ENCODE measurements at regions not wholly inside any gene's neighbourhood (a gene's known extent, or its start where the extent isn't known, plus 50 kb on each side); places are given as distances from the start of the nearest gene placed in this dataset.

GRCh38 chr11:8327761-8328192 lies 64.1 kb upstream of the LMO1 start:
- no peak for TF ChIP-seq CTCF (conservative IDR thresholded peaks at IDR 0.05; ENCODE audit: low read length)
- TF ChIP-seq EZH2phosphoT487 (IDR thresholded peaks at IDR 0.05; ENCODE audit: borderline replicate concordance): no peak

Measured in Loucy (cell line).